Liver (tissue), 8 donors: ENCODE measurements at regions not wholly inside any gene's neighbourhood (a gene's known extent, or its start where the extent isn't known, plus 50 kb on each side); places are given as distances from the start of the nearest gene placed in this dataset.

ENCODE experiments used
- DNase-seq: peaks from one replicate; pipeline ENCODE4 v3.0.0-alpha.2; 2017; ENCODE audit warnings: low spot score
- H3K27ac ChIP-seq, 2 donors: one replicate each; pipeline ENCODE4 v1.7.0; 2013; ENCODE audit warnings: inconsistent platforms in 2 of 2, low read length in 2 of 2, control low read depth in 1 of 2, low read depth in 1 of 2, mild to moderate bottlenecking in 1 of 2
- H3K27me3 ChIP-seq, 4 donors: one replicate each; pipeline versions ENCODE4 v1.6.1 to v1.7.0; 2013; ENCODE audit warnings: low read length in 3 of 4, inconsistent platforms in 1 of 4, mild to moderate bottlenecking in 1 of 4, moderate library complexity in 1 of 4; ENCODE audit not compliant: control insufficient read depth in 4 of 4, insufficient read depth in 4 of 4
- H3K36me3 ChIP-seq, 4 donors: one replicate each; pipeline versions ENCODE4 v1.6.1 to v1.7.0; 2013; ENCODE audit warnings: low read length in 3 of 4, mild to moderate bottlenecking in 3 of 4, low read depth in 1 of 4, moderate library complexity in 1 of 4; ENCODE audit not compliant: control insufficient read depth in 4 of 4, insufficient read depth in 3 of 4
- H3K4me1 ChIP-seq, 4 donors: one replicate each; pipeline versions ENCODE4 v1.6.1 to v1.7.0; 2013; ENCODE audit warnings: low read length in 3 of 4, mild to moderate bottlenecking in 3 of 4, moderate library complexity in 1 of 4; ENCODE audit not compliant: control insufficient read depth in 4 of 4, insufficient read depth in 4 of 4
- H3K4me3 ChIP-seq, 3 donors: one replicate each; pipeline versions ENCODE4 v1.6.1 to v1.7.0; 2013; ENCODE audit warnings: low read length in 3 of 3, control low read depth in 1 of 3, low read depth in 1 of 3, mild to moderate bottlenecking in 1 of 3
- H3K9ac ChIP-seq, 2 donors: one replicate each; pipeline ENCODE4 v1.7.0; 2013; ENCODE audit warnings: low read length in 2 of 2, mild to moderate bottlenecking in 2 of 2, moderate library complexity in 2 of 2, control low read depth in 1 of 2, low read depth in 1 of 2
- H3K9me3 ChIP-seq, 4 donors: one replicate each; pipeline versions ENCODE4 v1.6.1 to v1.7.0; 2013; ENCODE audit warnings: low read length in 3 of 4; ENCODE audit not compliant: control insufficient read depth in 4 of 4
- EGR1 ChIP-seq, 2 donors: IDR thresholded peaks; 2 replicates each; pipeline ENCODE4 v1.6.1; 2016 to 2018; ENCODE audit warnings: antibody characterized with exemption in 2 of 2, low read depth in 2 of 2
- FOXA1 ChIP-seq: IDR thresholded peaks from 2 replicates; pipeline ENCODE4 v1.6.1; 2016; ENCODE audit warnings: antibody characterized with exemption
- FOXA2 ChIP-seq: IDR thresholded peaks from 2 replicates; pipeline ENCODE4 v1.6.1; 2016; ENCODE audit warnings: antibody characterized with exemption
- GABPA ChIP-seq, 2 donors: IDR thresholded peaks in 1 of 2; conservative IDR thresholded peaks in 1 of 2; 2 replicates each; pipeline ENCODE4 v1.6.1; 2016; ENCODE audit warnings: antibody characterized with exemption in 2 of 2, mild to moderate bottlenecking in 1 of 2, moderate library complexity in 1 of 2
- HNF4A ChIP-seq, 2 donors: conservative IDR thresholded peaks; 2 replicates each; pipeline ENCODE4 v1.6.1; 2016; ENCODE audit warnings: antibody characterized with exemption in 2 of 2, mild to moderate bottlenecking in 2 of 2
- HNF4G ChIP-seq: IDR thresholded peaks from 2 replicates; pipeline ENCODE4 v1.6.1; 2016; ENCODE audit warnings: antibody characterized with exemption
- JUND ChIP-seq, 2 donors: IDR thresholded peaks; 2 replicates each; pipeline ENCODE4 v1.6.1; 2016; ENCODE audit warnings: antibody characterized with exemption in 2 of 2
- NR2F2 ChIP-seq: IDR thresholded peaks from 2 replicates; pipeline ENCODE4 v1.6.1; 2016; ENCODE audit warnings: antibody characterized with exemption
- RAD21 ChIP-seq, 2 donors: IDR thresholded peaks; 2 replicates each; pipeline ENCODE4 v1.6.1; 2016; ENCODE audit warnings: antibody characterized with exemption in 2 of 2, mild to moderate bottlenecking in 2 of 2
- RXRA ChIP-seq, 2 donors: IDR thresholded peaks; 2 replicates each; pipeline ENCODE4 v1.6.1; 2017 to 2018; ENCODE audit warnings: antibody characterized with exemption in 2 of 2, mild to moderate bottlenecking in 1 of 2
- SP1 ChIP-seq: IDR thresholded peaks from 2 replicates; pipeline ENCODE4 v1.6.1; 2018; ENCODE audit warnings: antibody characterized with exemption, mild to moderate bottlenecking
- TAF1 ChIP-seq: conservative IDR thresholded peaks from 2 replicates; pipeline ENCODE4 v1.6.1; 2016; ENCODE audit warnings: antibody characterized with exemption, mild to moderate bottlenecking
- YY1 ChIP-seq: IDR thresholded peaks from 2 replicates; pipeline ENCODE4 v1.6.1; 2016; ENCODE audit warnings: antibody characterized with exemption, mild to moderate bottlenecking
- WGBS: extraction: QIAGEN DNeasy Blood & Tissue Kit; methylation state at CpG from one replicate; pipeline ENCODE4 v1.1.7; 2013; 5-methylcytosine and 5-hydroxymethylcytosine counted together
- TF ChIP-seq, protein P1 (sequence below): IDR thresholded peaks from 2 replicates; pipeline ENCODE4 v1.6.1; 2016; ENCODE audit warnings: antibody characterized with exemption
- TF ChIP-seq, protein P2 (sequence below): fragments of 150-350 bp; IDR thresholded peaks from 2 replicates; pipeline ENCODE4 v1.5.1; 2017; ENCODE audit warnings: improper control_type of control experiment, low read depth, low read length; ENCODE audit not compliant: missing input control
- TF ChIP-seq, protein P3 (sequence below): IDR thresholded peaks from 2 replicates; pipeline ENCODE4 v1.6.1; 2016; ENCODE audit warnings: antibody characterized with exemption
- TF ChIP-seq, protein P4 (sequence below): IDR thresholded peaks from 2 replicates; pipeline ENCODE4 v1.6.1; 2016; ENCODE audit warnings: antibody characterized with exemption, mild to moderate bottlenecking
- TF ChIP-seq, protein P5 (sequence below): IDR thresholded peaks from 2 replicates; pipeline ENCODE4 v1.6.1; 2016; ENCODE audit warnings: antibody characterized with exemption
- donor health status: healthy.
- donor health status: healthy.
- donor health status: healthy.
- donor health status: healthy.
- donor health status: healthy.

DNA sequence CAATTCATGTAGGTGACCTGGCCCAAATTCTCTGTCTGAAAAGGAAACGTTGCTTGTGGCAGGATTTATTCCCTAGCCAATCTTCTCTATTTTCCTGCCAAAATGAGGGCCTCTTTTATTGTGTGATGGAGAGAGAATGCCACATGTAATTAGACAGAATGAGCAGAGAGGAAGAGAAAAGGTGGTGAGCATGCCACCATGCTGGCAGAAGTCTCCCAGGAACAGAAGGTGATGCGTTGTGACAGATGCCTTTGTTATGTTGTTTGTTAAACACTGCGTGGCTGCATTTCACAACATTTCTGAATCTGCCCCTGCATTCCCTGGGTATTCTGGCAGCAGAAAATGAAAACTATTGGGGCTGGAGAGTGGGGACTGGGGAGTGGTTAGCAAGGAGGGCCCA is 577.6 kb downstream of the TLR4 start:
- no peaks in the 10 kb centered on the region for H3K9me3 ChIP-seq
- no peak overlapping the region for H3K27ac ChIP-seq
- no peaks in the 10 kb centered on the region for H3K4me1 ChIP-seq
- WGBS: 62% methylated on average over 3 of the region's 3 CpGs
- no peak for DNase-seq
- no peaks in the 10 kb centered on the region for H3K27me3 ChIP-seq
- H3K9ac ChIP-seq: no peak overlapping the region
- H3K36me3 ChIP-seq: no peaks in the 10 kb centered on the region
- no peak overlapping the region for H3K4me3 ChIP-seq
- TF ChIP-seq RXRA (IDR thresholded peaks at IDR 0.05) (no peak), GABPA (IDR thresholded peaks at IDR 0.05 in 1 of 2, conservative IDR thresholded peaks at IDR 0.05 in 1 of 2) (no peak), FOXA2 (no peak), SP1 (no peak), TAF1 (no peak), EGR1 (IDR thresholded peaks at IDR 0.05; ENCODE audit: low read depth in 2 of 2) (no peak), FOXA1 (no peak), JUND (IDR thresholded peaks at IDR 0.05) (no peak), HNF4G (no peak), RAD21 (IDR thresholded peaks at IDR 0.05) (no peak), YY1 (no peak), NR2F2 (no peak), HNF4A (conservative IDR thresholded peaks at IDR 0.05) (no peak)
- TF ChIP-seq, protein P1, sequence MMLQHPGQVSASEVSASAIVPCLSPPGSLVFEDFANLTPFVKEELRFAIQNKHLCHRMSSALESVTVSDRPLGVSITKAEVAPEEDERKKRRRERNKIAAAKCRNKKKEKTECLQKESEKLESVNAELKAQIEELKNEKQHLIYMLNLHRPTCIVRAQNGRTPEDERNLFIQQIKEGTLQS: no peak
- TF ChIP-seq, protein P2, sequence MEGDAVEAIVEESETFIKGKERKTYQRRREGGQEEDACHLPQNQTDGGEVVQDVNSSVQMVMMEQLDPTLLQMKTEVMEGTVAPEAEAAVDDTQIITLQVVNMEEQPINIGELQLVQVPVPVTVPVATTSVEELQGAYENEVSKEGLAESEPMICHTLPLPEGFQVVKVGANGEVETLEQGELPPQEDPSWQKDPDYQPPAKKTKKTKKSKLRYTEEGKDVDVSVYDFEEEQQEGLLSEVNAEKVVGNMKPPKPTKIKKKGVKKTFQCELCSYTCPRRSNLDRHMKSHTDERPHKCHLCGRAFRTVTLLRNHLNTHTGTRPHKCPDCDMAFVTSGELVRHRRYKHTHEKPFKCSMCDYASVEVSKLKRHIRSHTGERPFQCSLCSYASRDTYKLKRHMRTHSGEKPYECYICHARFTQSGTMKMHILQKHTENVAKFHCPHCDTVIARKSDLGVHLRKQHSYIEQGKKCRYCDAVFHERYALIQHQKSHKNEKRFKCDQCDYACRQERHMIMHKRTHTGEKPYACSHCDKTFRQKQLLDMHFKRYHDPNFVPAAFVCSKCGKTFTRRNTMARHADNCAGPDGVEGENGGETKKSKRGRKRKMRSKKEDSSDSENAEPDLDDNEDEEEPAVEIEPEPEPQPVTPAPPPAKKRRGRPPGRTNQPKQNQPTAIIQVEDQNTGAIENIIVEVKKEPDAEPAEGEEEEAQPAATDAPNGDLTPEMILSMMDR: no peak
- TF ChIP-seq, protein P3, sequence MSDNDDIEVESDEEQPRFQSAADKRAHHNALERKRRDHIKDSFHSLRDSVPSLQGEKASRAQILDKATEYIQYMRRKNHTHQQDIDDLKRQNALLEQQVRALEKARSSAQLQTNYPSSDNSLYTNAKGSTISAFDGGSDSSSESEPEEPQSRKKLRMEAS: no peak
- TF ChIP-seq, protein P4, sequence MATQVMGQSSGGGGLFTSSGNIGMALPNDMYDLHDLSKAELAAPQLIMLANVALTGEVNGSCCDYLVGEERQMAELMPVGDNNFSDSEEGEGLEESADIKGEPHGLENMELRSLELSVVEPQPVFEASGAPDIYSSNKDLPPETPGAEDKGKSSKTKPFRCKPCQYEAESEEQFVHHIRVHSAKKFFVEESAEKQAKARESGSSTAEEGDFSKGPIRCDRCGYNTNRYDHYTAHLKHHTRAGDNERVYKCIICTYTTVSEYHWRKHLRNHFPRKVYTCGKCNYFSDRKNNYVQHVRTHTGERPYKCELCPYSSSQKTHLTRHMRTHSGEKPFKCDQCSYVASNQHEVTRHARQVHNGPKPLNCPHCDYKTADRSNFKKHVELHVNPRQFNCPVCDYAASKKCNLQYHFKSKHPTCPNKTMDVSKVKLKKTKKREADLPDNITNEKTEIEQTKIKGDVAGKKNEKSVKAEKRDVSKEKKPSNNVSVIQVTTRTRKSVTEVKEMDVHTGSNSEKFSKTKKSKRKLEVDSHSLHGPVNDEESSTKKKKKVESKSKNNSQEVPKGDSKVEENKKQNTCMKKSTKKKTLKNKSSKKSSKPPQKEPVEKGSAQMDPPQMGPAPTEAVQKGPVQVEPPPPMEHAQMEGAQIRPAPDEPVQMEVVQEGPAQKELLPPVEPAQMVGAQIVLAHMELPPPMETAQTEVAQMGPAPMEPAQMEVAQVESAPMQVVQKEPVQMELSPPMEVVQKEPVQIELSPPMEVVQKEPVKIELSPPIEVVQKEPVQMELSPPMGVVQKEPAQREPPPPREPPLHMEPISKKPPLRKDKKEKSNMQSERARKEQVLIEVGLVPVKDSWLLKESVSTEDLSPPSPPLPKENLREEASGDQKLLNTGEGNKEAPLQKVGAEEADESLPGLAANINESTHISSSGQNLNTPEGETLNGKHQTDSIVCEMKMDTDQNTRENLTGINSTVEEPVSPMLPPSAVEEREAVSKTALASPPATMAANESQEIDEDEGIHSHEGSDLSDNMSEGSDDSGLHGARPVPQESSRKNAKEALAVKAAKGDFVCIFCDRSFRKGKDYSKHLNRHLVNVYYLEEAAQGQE: no peak
- TF ChIP-seq, protein P5, sequence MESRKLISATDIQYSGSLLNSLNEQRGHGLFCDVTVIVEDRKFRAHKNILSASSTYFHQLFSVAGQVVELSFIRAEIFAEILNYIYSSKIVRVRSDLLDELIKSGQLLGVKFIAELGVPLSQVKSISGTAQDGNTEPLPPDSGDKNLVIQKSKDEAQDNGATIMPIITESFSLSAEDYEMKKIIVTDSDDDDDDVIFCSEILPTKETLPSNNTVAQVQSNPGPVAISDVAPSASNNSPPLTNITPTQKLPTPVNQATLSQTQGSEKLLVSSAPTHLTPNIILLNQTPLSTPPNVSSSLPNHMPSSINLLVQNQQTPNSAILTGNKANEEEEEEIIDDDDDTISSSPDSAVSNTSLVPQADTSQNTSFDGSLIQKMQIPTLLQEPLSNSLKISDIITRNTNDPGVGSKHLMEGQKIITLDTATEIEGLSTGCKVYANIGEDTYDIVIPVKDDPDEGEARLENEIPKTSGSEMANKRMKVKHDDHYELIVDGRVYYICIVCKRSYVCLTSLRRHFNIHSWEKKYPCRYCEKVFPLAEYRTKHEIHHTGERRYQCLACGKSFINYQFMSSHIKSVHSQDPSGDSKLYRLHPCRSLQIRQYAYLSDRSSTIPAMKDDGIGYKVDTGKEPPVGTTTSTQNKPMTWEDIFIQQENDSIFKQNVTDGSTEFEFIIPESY: no peak

DNA sequence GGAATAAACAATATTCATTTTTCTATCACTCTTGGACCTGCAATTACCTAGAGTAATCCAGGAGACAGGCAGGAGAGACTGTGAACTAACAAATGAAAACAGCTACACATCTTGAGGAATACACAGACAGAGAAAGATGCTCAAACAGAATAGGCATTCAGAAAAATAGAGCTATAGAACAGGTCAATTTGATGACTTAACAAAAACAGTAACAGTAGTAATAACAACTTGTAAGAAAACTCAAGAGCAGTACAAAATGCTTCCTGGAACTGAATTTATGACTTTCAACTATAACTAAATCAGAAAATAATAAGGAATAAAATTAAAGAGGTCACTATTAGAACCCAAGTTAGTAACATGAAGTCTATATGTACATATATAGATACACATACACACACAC is 579.3 kb downstream of the TLR4 start:
- H3K4me3 ChIP-seq: no peak overlapping the region
- H3K27ac ChIP-seq: no peak overlapping the region
- no peaks in the 10 kb centered on the region for H3K36me3 ChIP-seq
- DNase-seq: no peak
- no peaks in the 10 kb centered on the region for H3K9me3 ChIP-seq
- no peaks in the 10 kb centered on the region for H3K4me1 ChIP-seq
- H3K27me3 ChIP-seq: no peaks in the 10 kb centered on the region
- TF ChIP-seq RXRA (IDR thresholded peaks at IDR 0.05) (no peak), HNF4A (conservative IDR thresholded peaks at IDR 0.05) (no peak)
- TF ChIP-seq, protein P5: no peak
- H3K9ac ChIP-seq: no peak overlapping the region
